Spinal cord (tissue), 9 donors: ENCODE measurements at regions not wholly inside any gene's neighbourhood (a gene's known extent, or its start where the extent isn't known, plus 50 kb on each side); places are given as distances from the start of the nearest gene placed in this dataset.
"Not testable (repeated sequence)": the region's sequence is repeated elsewhere in the genome, so short reads cannot be mapped to it uniquely, and the experiment has no call there.

Experiments
- DNase-seq, 6 donors: peaks; one replicate each; pipeline versions ENCODE4 v3.0.0 to v3.0.0-alpha.2; 2013 to 2015; ENCODE audit warnings: low spot score in 6 of 6, low read depth in 4 of 6
- H3K27ac ChIP-seq: one replicate; pipeline ENCODE4 v1.5.1; 2013; ENCODE audit warnings: low read depth, low read length, control low read depth
- H3K27me3 ChIP-seq: one replicate; pipeline ENCODE4 v1.6.1; 2013; ENCODE audit warnings: low read length; ENCODE audit not compliant: control insufficient read depth, insufficient read depth
- H3K36me3 ChIP-seq: one replicate; pipeline ENCODE4 v1.6.1; 2013; ENCODE audit warnings: low read length; ENCODE audit not compliant: control insufficient read depth, insufficient read depth
- H3K4me1 ChIP-seq: one replicate; pipeline ENCODE4 v1.6.1; 2013; ENCODE audit warnings: low read length; ENCODE audit not compliant: control insufficient read depth, insufficient read depth
- H3K4me3 ChIP-seq: one replicate; pipeline ENCODE4 v1.5.1; 2013; ENCODE audit warnings: low read depth, low read length, control low read depth
- H3K9me3 ChIP-seq: one replicate; pipeline ENCODE4 v1.6.1; 2013; ENCODE audit warnings: low read length; ENCODE audit not compliant: control insufficient read depth, insufficient read depth
- WGBS: methylation state at CpG from one replicate; pipeline ENCODE4 v1.1.5; 2013; ENCODE audit warnings: missing lambda C conversion rate; ENCODE audit not compliant: insufficient coverage; 5-methylcytosine and 5-hydroxymethylcytosine counted together
- donor health status: healthy.

- not testable (repeated sequence) for H3K9me3 ChIP-seq, H3K4me1 ChIP-seq, H3K27me3 ChIP-seq, H3K36me3 ChIP-seq, H3K27ac ChIP-seq, H3K4me3 ChIP-seq
- peak in 2 of 6 donors; percentile 21 to 27 for DNase-seq
- WGBS = 42% methylated on average over 2 of the region's 4 CpGs
These were observed 149.6 kb downstream of the KBTBD2 start for GRCh38 chr7:32741853-32742476.

GRCh38 chr7:32739749-32740148 is 151.8 kb downstream of the KBTBD2 start:
- not testable (repeated sequence) for H3K36me3 ChIP-seq, H3K4me3 ChIP-seq, H3K27ac ChIP-seq, H3K27me3 ChIP-seq, H3K9me3 ChIP-seq, DNase-seq, H3K4me1 ChIP-seq
- no CpG with 5 or more reads among the region's 1 CpG for WGBS

GRCh38 chr7:32738390-32738789 is 153.2 kb downstream of the KBTBD2 start:
- H3K9me3 ChIP-seq, DNase-seq, H3K27me3 ChIP-seq, H3K36me3 ChIP-seq, H3K27ac ChIP-seq, H3K4me3 ChIP-seq, H3K4me1 ChIP-seq: not testable (repeated sequence)
- WGBS = no CpG with 5 or more reads among the region's 3 CpGs

GRCh38 chr7:32732767-32733166 is 158.8 kb downstream of the KBTBD2 start:
- H3K27me3 ChIP-seq = not testable (repeated sequence)
- WGBS = 100% methylated on average over 1 of the region's 4 CpGs

GRCh38 chr7:32729335-32729675 is 162.3 kb downstream of the KBTBD2 start:
- DNase-seq = peak in 2 of 6 donors; percentile 1 to 7
- WGBS = no CpG with 5 or more reads among the region's 5 CpGs
- not testable (repeated sequence) for H3K9me3 ChIP-seq, H3K27ac ChIP-seq, H3K36me3 ChIP-seq, H3K4me1 ChIP-seq, H3K27me3 ChIP-seq
- H3K4me3 ChIP-seq = peak overlapping the region; percentile 36

More at GRCh38 chr7:32732767-32733166, 158.8 kb downstream of the KBTBD2 start:
- H3K27ac ChIP-seq, DNase-seq, H3K36me3 ChIP-seq, H3K9me3 ChIP-seq, H3K4me3 ChIP-seq, H3K4me1 ChIP-seq: not testable (repeated sequence)

- peak in 3 of 6 donors; percentile 22 to 84 (median 81) for DNase-seq
- not testable (repeated sequence) for H3K4me1 ChIP-seq, H3K9me3 ChIP-seq, H3K27me3 ChIP-seq, H3K36me3 ChIP-seq
- WGBS = under 1% methylated on average over 81 of the region's 111 CpGs
- peak overlapping the region; percentile 73 for H3K27ac ChIP-seq
- H3K4me3 ChIP-seq = peak overlapping the region; percentile 59
These were observed 162.9 kb downstream of the KBTBD2 start for GRCh38 chr7:32728412-32729334.

- Histone ChIP-seq H3K27ac (peak overlapping the region; percentile 73), H3K4me3 (peak overlapping the region; percentile 59)
- 0% methylated on average over 40 of the region's 66 CpGs for WGBS
- peak in 4 of 6 donors; percentile 31 to 85 (median 67) for DNase-seq
- H3K9me3 ChIP-seq, H3K27me3 ChIP-seq, H3K4me1 ChIP-seq, H3K36me3 ChIP-seq: not testable (repeated sequence)
These were observed 163.8 kb downstream of the KBTBD2 start for GRCh38 chr7:32727483-32728411.

- not testable (repeated sequence) for H3K9me3 ChIP-seq, H3K36me3 ChIP-seq, H3K4me1 ChIP-seq, H3K27me3 ChIP-seq, H3K4me3 ChIP-seq, DNase-seq, H3K27ac ChIP-seq
- WGBS = no CpG with 5 or more reads among the region's 4 CpGs
These were observed 168.7 kb downstream of the KBTBD2 start for GRCh38 chr7:32722837-32723236.

- no CpG with 5 or more reads among the region's 1 CpG for WGBS
- Histone ChIP-seq H3K9me3 (peaks cover 5% of the 10 kb centered on the region), H3K4me1 (no peaks in the 10 kb centered on the region), H3K4me3 (no peak overlapping the region), H3K27me3 (no peaks in the 10 kb centered on the region), H3K36me3 (no peaks in the 10 kb centered on the region), H3K27ac (no peak overlapping the region)
- no peak for DNase-seq
These were observed 197.4 kb downstream of the KBTBD2 start for GRCh38 chr7:32694182-32694581.
